ENCODE measurements at regions not wholly inside any gene's neighbourhood (a gene's known extent, or its start where the extent isn't known, plus 50 kb on each side); places are given as distances from the start of the nearest gene placed in this dataset.

GRCh38 chrX:1053072-1053471, 159.4 kb downstream of the CRLF2 start:
- TF ChIP-seq, protein P1, sequence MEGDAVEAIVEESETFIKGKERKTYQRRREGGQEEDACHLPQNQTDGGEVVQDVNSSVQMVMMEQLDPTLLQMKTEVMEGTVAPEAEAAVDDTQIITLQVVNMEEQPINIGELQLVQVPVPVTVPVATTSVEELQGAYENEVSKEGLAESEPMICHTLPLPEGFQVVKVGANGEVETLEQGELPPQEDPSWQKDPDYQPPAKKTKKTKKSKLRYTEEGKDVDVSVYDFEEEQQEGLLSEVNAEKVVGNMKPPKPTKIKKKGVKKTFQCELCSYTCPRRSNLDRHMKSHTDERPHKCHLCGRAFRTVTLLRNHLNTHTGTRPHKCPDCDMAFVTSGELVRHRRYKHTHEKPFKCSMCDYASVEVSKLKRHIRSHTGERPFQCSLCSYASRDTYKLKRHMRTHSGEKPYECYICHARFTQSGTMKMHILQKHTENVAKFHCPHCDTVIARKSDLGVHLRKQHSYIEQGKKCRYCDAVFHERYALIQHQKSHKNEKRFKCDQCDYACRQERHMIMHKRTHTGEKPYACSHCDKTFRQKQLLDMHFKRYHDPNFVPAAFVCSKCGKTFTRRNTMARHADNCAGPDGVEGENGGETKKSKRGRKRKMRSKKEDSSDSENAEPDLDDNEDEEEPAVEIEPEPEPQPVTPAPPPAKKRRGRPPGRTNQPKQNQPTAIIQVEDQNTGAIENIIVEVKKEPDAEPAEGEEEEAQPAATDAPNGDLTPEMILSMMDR (IDR thresholded peaks at IDR 0.05), result no peak
- no peak for TF ChIP-seq EP300 (IDR thresholded peaks at IDR 0.05)
- no peak for TF ChIP-seq POLR2A (IDR thresholded peaks at IDR 0.05)
- TF ChIP-seq POLR2AphosphoS5 (IDR thresholded peaks at IDR 0.05), result no peak

Data from gastroesophageal sphincter (tissue), 3 donors.